SK-N-SH treated with all-trans-retinoic acid at 6 μM for 48 hours (cell line): ENCODE measurements at regions not wholly inside any gene's neighbourhood (a gene's known extent, or its start where the extent isn't known, plus 50 kb on each side); places are given as distances from the start of the nearest gene placed in this dataset.

Experiments
- ATAC-seq: fragments of 200-7000 bp; cut with Tn5 transposase; 3 replicates; pipeline ENCODE4 v1.9.1; 2020; ENCODE audit warnings: mild to moderate bottlenecking, moderate library complexity
- CSDC2 ChIP-seq: fragments of 250-450 bp; sonication (Bioruptor Pico); IDR thresholded peaks from 2 replicates; pipeline ENCODE4 v1.5.0; 2020; ENCODE audit warnings: mild to moderate bottlenecking, moderate library complexity
- ESRRG ChIP-seq: fragments of 250-450 bp; sonication (Bioruptor Pico); IDR thresholded peaks from 2 replicates; pipeline ENCODE4 v1.6.1; 2021; ENCODE audit warnings: mild to moderate bottlenecking
- GLIS3 ChIP-seq: fragments of 250-450 bp; sonication (Bioruptor Pico); IDR thresholded peaks from 2 replicates; pipeline ENCODE4 v1.5.0; 2020; ENCODE audit warnings: mild to moderate bottlenecking, moderate library complexity
- ISL1 ChIP-seq: fragments of 250-450 bp; sonication (Bioruptor Pico); IDR thresholded peaks from 2 replicates; pipeline ENCODE4 v2.1.2; 2022; ENCODE audit warnings: mild to moderate bottlenecking, moderate library complexity
- OSR1 ChIP-seq: fragments of 250-450 bp; sonication (Bioruptor Pico); IDR thresholded peaks from 2 replicates; pipeline ENCODE4 v1.8.0; 2022; ENCODE audit warnings: moderate library complexity, mild to moderate bottlenecking, inconsistent platforms
- PPARA ChIP-seq: fragments of 250-450 bp; sonication (Bioruptor Pico); IDR thresholded peaks from 2 replicates; pipeline ENCODE4 v1.5.0; 2020; ENCODE audit warnings: mild to moderate bottlenecking, borderline replicate concordance
- RARB ChIP-seq: fragments of 250-450 bp; sonication (Bioruptor Pico); IDR thresholded peaks from 2 replicates; pipeline ENCODE4 v1.8.0; 2021; ENCODE audit warnings: mild to moderate bottlenecking, moderate library complexity
- TCF4 ChIP-seq: fragments of 250-450 bp; sonication (Bioruptor Pico); IDR thresholded peaks from 2 replicates; pipeline ENCODE4 v1.8.0; 2021; ENCODE audit warnings: mild to moderate bottlenecking, moderate library complexity, borderline replicate concordance
- TOX ChIP-seq: fragments of 250-450 bp; sonication (Bioruptor Pico); IDR thresholded peaks from 2 replicates; pipeline ENCODE4 v1.8.0; 2021; ENCODE audit warnings: mild to moderate bottlenecking, moderate library complexity, borderline replicate concordance
- ZC3H10 ChIP-seq: fragments of 250-450 bp; sonication (Bioruptor Pico); IDR thresholded peaks from 2 replicates; pipeline ENCODE4 v1.5.1; 2021; ENCODE audit warnings: mild to moderate bottlenecking, moderate library complexity
- ZFP3 ChIP-seq: fragments of 250-450 bp; sonication (Bioruptor Pico); IDR thresholded peaks from 2 replicates; pipeline ENCODE4 v1.5.0; 2020; ENCODE audit warnings: mild to moderate bottlenecking, moderate library complexity
- ZFP30 ChIP-seq: fragments of 450-650 bp; formaldehyde crosslinking; IDR thresholded peaks from 2 replicates; pipeline ENCODE4 v1.5.0; 2022; ENCODE audit warnings: mild to moderate bottlenecking, moderate library complexity
- ZNF565 ChIP-seq: fragments of 450-650 bp; formaldehyde crosslinking; conservative IDR thresholded peaks from 2 replicates; pipeline ENCODE4 v1.5.0; 2020; ENCODE audit warnings: low read depth, mild to moderate bottlenecking, moderate library complexity
- ZNF70 ChIP-seq: fragments of 450-650 bp; formaldehyde crosslinking; IDR thresholded peaks from 2 replicates; pipeline ENCODE4 v1.5.0; 2020; ENCODE audit warnings: mild to moderate bottlenecking, moderate library complexity
- ZNF8 ChIP-seq: fragments of 450-650 bp; formaldehyde crosslinking; IDR thresholded peaks from 2 replicates; pipeline ENCODE4 v1.5.0; 2020; ENCODE audit warnings: mild to moderate bottlenecking, moderate library complexity
- TF ChIP-seq, protein P1 (sequence below): fragments of 250-450 bp; sonication (Bioruptor Pico); IDR thresholded peaks from 2 replicates; pipeline ENCODE4 v1.5.1; 2020; ENCODE audit warnings: low read depth, mild to moderate bottlenecking, moderate library complexity
- TF ChIP-seq, protein P2 (sequence below): fragments of 250-450 bp; sonication (Bioruptor Pico); IDR thresholded peaks from 2 replicates; pipeline ENCODE4 v1.5.0; 2020; ENCODE audit warnings: mild to moderate bottlenecking, moderate library complexity
- TF ChIP-seq, protein P3 (sequence below): fragments of 250-450 bp; sonication (Bioruptor Pico); IDR thresholded peaks from 2 replicates; pipeline ENCODE4 v1.8.0; 2021; ENCODE audit warnings: low read depth, mild to moderate bottlenecking, moderate library complexity, borderline replicate concordance
- TF ChIP-seq, protein P4 (sequence below): fragments of 250-450 bp; sonication (Bioruptor Pico); IDR thresholded peaks from 2 replicates; pipeline ENCODE4 v1.8.0; 2020; ENCODE audit warnings: mild to moderate bottlenecking, moderate library complexity, borderline replicate concordance

DNA sequence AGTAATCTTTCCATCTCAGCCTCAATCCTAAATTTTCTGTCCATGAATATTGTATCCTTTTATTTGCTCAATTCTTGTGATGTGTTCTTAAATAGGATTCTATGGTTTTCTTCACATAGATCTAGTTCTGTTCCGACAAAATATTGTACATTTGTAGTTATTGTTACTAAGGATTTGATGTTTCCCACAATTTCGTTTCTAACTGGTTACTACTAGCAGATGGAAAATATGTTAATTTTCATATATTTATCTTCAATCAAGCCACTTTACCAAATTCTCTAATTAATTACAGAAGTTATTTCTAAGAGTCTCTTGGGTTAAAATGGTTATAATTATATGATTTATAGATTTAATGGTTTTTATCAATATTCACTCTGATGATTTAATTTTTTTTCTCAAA lies 60.3 kb downstream of the SEC61B start:
- ATAC-seq = no peak
- no peak for TF ChIP-seq ZNF70 (CRISPR knock-in tag)
- TF ChIP-seq TOX (CRISPR knock-in tag) = no peak
- no peak for TF ChIP-seq TCF4 (CRISPR knock-in tag)
- TF ChIP-seq RARB (CRISPR knock-in tag) = no peak
- TF ChIP-seq, protein P1, sequence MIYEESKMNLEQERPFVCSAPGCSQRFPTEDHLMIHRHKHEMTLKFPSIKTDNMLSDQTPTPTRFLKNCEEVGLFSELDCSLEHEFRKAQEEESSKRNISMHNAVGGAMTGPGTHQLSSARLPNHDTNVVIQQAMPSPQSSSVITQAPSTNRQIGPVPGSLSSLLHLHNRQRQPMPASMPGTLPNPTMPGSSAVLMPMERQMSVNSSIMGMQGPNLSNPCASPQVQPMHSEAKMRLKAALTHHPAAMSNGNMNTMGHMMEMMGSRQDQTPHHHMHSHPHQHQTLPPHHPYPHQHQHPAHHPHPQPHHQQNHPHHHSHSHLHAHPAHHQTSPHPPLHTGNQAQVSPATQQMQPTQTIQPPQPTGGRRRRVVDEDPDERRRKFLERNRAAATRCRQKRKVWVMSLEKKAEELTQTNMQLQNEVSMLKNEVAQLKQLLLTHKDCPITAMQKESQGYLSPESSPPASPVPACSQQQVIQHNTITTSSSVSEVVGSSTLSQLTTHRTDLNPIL (CRISPR knock-in tag) = no peak
- no peak for TF ChIP-seq ZC3H10
- no peak for TF ChIP-seq ZNF565 (CRISPR knock-in tag)
- no peak for TF ChIP-seq OSR1 (CRISPR knock-in tag)
- TF ChIP-seq, all 23 proteins: peak for 0

DNA sequence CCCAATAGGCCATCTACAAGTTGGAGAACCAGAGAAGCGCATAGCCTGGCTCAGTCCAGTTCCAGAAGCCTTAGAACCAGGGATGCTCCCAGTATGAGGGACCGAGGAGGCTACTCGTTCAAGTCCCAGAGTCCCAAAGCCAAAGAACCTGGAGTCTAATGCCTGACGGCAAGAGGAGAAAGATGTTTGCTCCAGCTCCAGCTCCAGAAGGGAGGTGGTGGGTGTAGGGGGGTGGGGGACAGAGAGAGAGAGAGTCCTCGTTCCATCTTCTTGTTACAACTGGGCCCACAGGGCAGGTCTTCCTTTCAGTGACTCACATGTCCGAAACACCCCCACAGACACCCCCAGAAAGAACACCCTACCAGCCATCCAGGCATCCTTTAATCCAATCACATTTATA lies 63.9 kb downstream of the SEC61B start:
- TF ChIP-seq PPARA (CRISPR knock-in tag) (no peak), ZFP30 (CRISPR knock-in tag) (no peak), ESRRG (CRISPR knock-in tag) (no peak), RARB (CRISPR knock-in tag) (no peak), ZC3H10 (no peak), ZNF8 (no peak), CSDC2 (no peak), ZNF565 (CRISPR knock-in tag) (no peak), ZNF70 (CRISPR knock-in tag) (no peak), ZFP3 (no peak), GLIS3 (no peak), ISL1 (CRISPR knock-in tag) (no peak)
- TF ChIP-seq, protein P2, sequence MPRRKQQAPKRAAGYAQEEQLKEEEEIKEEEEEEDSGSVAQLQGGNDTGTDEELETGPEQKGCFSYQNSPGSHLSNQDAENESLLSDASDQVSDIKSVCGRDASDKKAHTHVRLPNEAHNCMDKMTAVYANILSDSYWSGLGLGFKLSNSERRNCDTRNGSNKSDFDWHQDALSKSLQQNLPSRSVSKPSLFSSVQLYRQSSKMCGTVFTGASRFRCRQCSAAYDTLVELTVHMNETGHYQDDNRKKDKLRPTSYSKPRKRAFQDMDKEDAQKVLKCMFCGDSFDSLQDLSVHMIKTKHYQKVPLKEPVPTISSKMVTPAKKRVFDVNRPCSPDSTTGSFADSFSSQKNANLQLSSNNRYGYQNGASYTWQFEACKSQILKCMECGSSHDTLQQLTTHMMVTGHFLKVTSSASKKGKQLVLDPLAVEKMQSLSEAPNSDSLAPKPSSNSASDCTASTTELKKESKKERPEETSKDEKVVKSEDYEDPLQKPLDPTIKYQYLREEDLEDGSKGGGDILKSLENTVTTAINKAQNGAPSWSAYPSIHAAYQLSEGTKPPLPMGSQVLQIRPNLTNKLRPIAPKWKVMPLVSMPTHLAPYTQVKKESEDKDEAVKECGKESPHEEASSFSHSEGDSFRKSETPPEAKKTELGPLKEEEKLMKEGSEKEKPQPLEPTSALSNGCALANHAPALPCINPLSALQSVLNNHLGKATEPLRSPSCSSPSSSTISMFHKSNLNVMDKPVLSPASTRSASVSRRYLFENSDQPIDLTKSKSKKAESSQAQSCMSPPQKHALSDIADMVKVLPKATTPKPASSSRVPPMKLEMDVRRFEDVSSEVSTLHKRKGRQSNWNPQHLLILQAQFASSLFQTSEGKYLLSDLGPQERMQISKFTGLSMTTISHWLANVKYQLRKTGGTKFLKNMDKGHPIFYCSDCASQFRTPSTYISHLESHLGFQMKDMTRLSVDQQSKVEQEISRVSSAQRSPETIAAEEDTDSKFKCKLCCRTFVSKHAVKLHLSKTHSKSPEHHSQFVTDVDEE (CRISPR knock-in tag) = no peak
- TF ChIP-seq, protein P1 (CRISPR knock-in tag) = no peak
- TF ChIP-seq, protein P3, sequence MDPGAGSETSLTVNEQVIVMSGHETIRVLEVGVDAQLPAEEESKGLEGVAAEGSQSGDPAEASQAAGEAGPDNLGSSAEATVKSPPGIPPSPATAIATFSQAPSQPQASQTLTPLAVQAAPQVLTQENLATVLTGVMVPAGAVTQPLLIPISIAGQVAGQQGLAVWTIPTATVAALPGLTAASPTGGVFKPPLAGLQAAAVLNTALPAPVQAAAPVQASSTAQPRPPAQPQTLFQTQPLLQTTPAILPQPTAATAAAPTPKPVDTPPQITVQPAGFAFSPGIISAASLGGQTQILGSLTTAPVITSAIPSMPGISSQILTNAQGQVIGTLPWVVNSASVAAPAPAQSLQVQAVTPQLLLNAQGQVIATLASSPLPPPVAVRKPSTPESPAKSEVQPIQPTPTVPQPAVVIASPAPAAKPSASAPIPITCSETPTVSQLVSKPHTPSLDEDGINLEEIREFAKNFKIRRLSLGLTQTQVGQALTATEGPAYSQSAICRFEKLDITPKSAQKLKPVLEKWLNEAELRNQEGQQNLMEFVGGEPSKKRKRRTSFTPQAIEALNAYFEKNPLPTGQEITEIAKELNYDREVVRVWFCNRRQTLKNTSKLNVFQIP (CRISPR knock-in tag) = no peak
- TF ChIP-seq, protein P4, sequence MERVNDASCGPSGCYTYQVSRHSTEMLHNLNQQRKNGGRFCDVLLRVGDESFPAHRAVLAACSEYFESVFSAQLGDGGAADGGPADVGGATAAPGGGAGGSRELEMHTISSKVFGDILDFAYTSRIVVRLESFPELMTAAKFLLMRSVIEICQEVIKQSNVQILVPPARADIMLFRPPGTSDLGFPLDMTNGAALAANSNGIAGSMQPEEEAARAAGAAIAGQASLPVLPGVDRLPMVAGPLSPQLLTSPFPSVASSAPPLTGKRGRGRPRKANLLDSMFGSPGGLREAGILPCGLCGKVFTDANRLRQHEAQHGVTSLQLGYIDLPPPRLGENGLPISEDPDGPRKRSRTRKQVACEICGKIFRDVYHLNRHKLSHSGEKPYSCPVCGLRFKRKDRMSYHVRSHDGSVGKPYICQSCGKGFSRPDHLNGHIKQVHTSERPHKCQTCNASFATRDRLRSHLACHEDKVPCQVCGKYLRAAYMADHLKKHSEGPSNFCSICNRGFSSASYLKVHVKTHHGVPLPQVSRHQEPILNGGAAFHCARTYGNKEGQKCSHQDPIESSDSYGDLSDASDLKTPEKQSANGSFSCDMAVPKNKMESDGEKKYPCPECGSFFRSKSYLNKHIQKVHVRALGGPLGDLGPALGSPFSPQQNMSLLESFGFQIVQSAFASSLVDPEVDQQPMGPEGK (CRISPR knock-in tag) = no peak
- TF ChIP-seq, all 23 proteins: peak for 0
- no peak for ATAC-seq

DNA sequence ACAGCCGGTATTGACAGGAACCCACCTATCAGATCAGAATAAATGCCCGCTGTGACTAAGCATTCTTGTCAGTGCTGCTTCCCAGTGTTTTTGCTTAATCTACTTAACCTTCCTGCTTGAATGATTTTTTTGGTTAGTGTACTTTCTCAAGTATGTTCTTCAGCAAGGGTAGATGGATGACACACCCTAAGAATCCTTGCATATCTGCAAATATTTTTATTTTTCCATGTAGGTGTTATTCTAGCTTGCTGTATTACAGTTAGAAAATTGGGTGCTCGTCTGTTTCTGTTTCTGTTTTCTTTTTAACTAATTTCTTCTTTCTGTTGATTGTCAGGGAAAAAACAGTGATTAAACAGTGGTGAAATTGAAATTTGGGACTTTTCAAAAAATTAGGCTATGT lies 64.5 kb downstream of the SEC61B start:
- ATAC-seq = no peak
- TF ChIP-seq CSDC2 = no peak
- no peak for TF ChIP-seq ZNF70 (CRISPR knock-in tag)
- TF ChIP-seq ZFP3 = no peak
- TF ChIP-seq, protein P1 (CRISPR knock-in tag) = no peak
- TF ChIP-seq, all 23 proteins: peak for 0
